ENCODE measurements at regions not wholly inside any gene's neighbourhood (a gene's known extent, or its start where the extent isn't known, plus 50 kb on each side); places are given as distances from the start of the nearest gene placed in this dataset.

GRCh38 chr5:126168785-126169184 is 254.4 kb upstream of the GRAMD2B start:
- ChIA-PET CTCF (no interaction called here), POLR2A (ENCODE audit: unreplicated experiment) (no interaction called here)
- Histone ChIP-seq H4K20me1 (ENCODE audit: low read length) (no peaks in the 10 kb centered on the region), H3K9me3 (ENCODE audit: low read length) (0 out of 2 replicates have a peak, but pooled peaks cover 4% of the 10 kb centered on the region), H2AFZ (ENCODE audit: low read length) (no peak overlapping the region), H3F3A (ENCODE audit: low read length, unreplicated experiment) (no peaks in the 10 kb centered on the region), H3K9ac (ENCODE audit: low read length) (no peak overlapping the region), H3K9me2 (replicated peaks; ENCODE audit: low read length) (no peaks in the 10 kb centered on the region), H3K4me1 (ENCODE audit: insufficient read depth, low read length) (no peaks in the 10 kb centered on the region), H3K4me2 (ENCODE audit: low read length) (no peak overlapping the region), H3K79me2 (ENCODE audit: low read length) (no peaks in the 10 kb centered on the region), H3K27ac (ENCODE audit: low read length) (no peak overlapping the region), H3K27me3 (ENCODE audit: low read length) (no peaks in the 10 kb centered on the region), H3K4me3 (ENCODE audit: low read length) (no peak overlapping the region), H3K36me3 (ENCODE audit: low read depth, low read length) (no peaks in the 10 kb centered on the region)
- BruUV-seq (replicated peaks), result no TSS peak
- intact Hi-C loops (cut with micrococcal nuclease), result no loop called here
- no peak for TF ChIP-seq EZH2 (IDR thresholded peaks at IDR 0.05; ENCODE audit: low read length, unreplicated experiment)
- TF ChIP-seq CTCF (conservative IDR thresholded peaks at IDR 0.05; ENCODE audit: low read depth, low read length), result no peak
- no peak for TF ChIP-seq EZH2phosphoT487 (IDR thresholded peaks at IDR 0.05; ENCODE audit: borderline replicate concordance, low read length)
- no peak for ATAC-seq
- no peak for DNase-seq

GRCh38 chr5:126171916-126172315 is 251.3 kb upstream of the GRAMD2B start:
- POLR2A ChIA-PET (ENCODE audit: unreplicated experiment), result no interaction called here
- Histone ChIP-seq H4K20me1 (ENCODE audit: low read length) (no peaks in the 10 kb centered on the region), H3K27ac (ENCODE audit: low read length) (no peak overlapping the region), H3K79me2 (ENCODE audit: low read length) (no peaks in the 10 kb centered on the region), H3K9ac (ENCODE audit: low read length) (no peak overlapping the region), H3K4me3 (ENCODE audit: low read length) (no peak overlapping the region), H2AFZ (ENCODE audit: low read length) (no peak overlapping the region), H3K9me2 (replicated peaks; ENCODE audit: low read length) (no peaks in the 10 kb centered on the region), H3K4me1 (ENCODE audit: insufficient read depth, low read length) (no peaks in the 10 kb centered on the region), H3K36me3 (ENCODE audit: low read depth, low read length) (no peaks in the 10 kb centered on the region), H3K4me2 (ENCODE audit: low read length) (no peak overlapping the region), H3K9me3 (ENCODE audit: low read length) (no peaks in the 10 kb centered on the region), H3F3A (ENCODE audit: low read length, unreplicated experiment) (no peaks in the 10 kb centered on the region), H3K27me3 (ENCODE audit: low read length) (no peaks in the 10 kb centered on the region)
- ATAC-seq (no peak), DNase-seq (no peak)
- BruUV-seq (replicated peaks), result no TSS peak
- CTCF ChIA-PET, result no interaction called here
- TF ChIP-seq EZH2 (IDR thresholded peaks at IDR 0.05; ENCODE audit: low read length, unreplicated experiment) (no peak), CTCF (conservative IDR thresholded peaks at IDR 0.05; ENCODE audit: low read depth, low read length) (no peak), EZH2phosphoT487 (IDR thresholded peaks at IDR 0.05; ENCODE audit: borderline replicate concordance, low read length) (no peak)
- intact Hi-C loops (cut with micrococcal nuclease), result no loop called here

- no peaks in the 10 kb centered on the region for H3K4me1 ChIP-seq (ENCODE audit: insufficient read depth, low read length)
- no peak for TF ChIP-seq EZH2phosphoT487 (IDR thresholded peaks at IDR 0.05; ENCODE audit: borderline replicate concordance, low read length)
- no peak for TF ChIP-seq CTCF (conservative IDR thresholded peaks at IDR 0.05; ENCODE audit: low read depth, low read length)
- TF ChIP-seq EZH2 (IDR thresholded peaks at IDR 0.05; ENCODE audit: low read length, unreplicated experiment), result no peak
- H3K9ac ChIP-seq (ENCODE audit: low read length), result no peak overlapping the region
- H2AFZ ChIP-seq (ENCODE audit: low read length), result no peak overlapping the region
- no peaks in the 10 kb centered on the region for H3K36me3 ChIP-seq (ENCODE audit: low read depth, low read length)
- no peaks in the 10 kb centered on the region for H3K9me3 ChIP-seq (ENCODE audit: low read length)
- no peak overlapping the region for H3K27ac ChIP-seq (ENCODE audit: low read length)
- no peaks in the 10 kb centered on the region for H3K27me3 ChIP-seq (ENCODE audit: low read length)
- no TSS peak for BruUV-seq (replicated peaks)
- intact Hi-C loops (cut with micrococcal nuclease), result no loop called here
- ATAC-seq (no peak), DNase-seq (no peak)
- no peak overlapping the region for H3K4me3 ChIP-seq (ENCODE audit: low read length)
- CTCF ChIA-PET, result no interaction called here
- POLR2A ChIA-PET (ENCODE audit: unreplicated experiment), result no interaction called here
- H3K79me2 ChIP-seq (ENCODE audit: low read length), result no peaks in the 10 kb centered on the region
- H4K20me1 ChIP-seq (ENCODE audit: low read length), result no peaks in the 10 kb centered on the region
- no peaks in the 10 kb centered on the region for H3F3A ChIP-seq (ENCODE audit: low read length, unreplicated experiment)
- no peaks in the 10 kb centered on the region for H3K9me2 ChIP-seq (replicated peaks; ENCODE audit: low read length)
- H3K4me2 ChIP-seq (ENCODE audit: low read length), result no peak overlapping the region
These were observed 250.4 kb upstream of the GRAMD2B start for GRCh38 chr5:126172812-126173211.
